Naive thymus-derived CD4-positive, alpha-beta T cell (primary cell): ENCODE measurements at regions not wholly inside any gene's neighbourhood (a gene's known extent, or its start where the extent isn't known, plus 50 kb on each side); places are given as distances from the start of the nearest gene placed in this dataset.

Source experiments
- ATAC-seq: fragments of 150-1000 bp; cut with Tn5 transposase; 2 replicates; pipeline ENCODE4 v1.10.0; 2021; ENCODE audit warnings: mild to moderate bottlenecking, moderate library complexity
- CTCF ChIA-PET: fragments of 350-600 bp; sonication (Branson Sonifier 250); formaldehyde crosslinking; loops from one replicate; lab custom pipeline; 2021; ENCODE audit warnings: antibody characterized with exemption; lab: Charles Lee
- POLR2A ChIA-PET: fragments of 350-600 bp; sonication (Branson Sonifier 250); formaldehyde crosslinking; loops from one replicate; lab custom pipeline; 2021; ENCODE audit warnings: antibody characterized with exemption, inconsistent platforms; lab: Charles Lee
- DNase-seq, 9 donors: peaks; one replicate each; pipeline versions ENCODE4 v3.0.0 to v3.0.0-alpha.2; 2020 to 2022; ENCODE audit warnings: mixed read lengths in 1 of 9
- H3K27ac ChIP-seq: one replicate; pipeline ENCODE4 v1.7.0; 2013; ENCODE audit warnings: mild to moderate bottlenecking, low read depth, low read length, moderate library complexity
- H3K27me3 ChIP-seq, 2 donors: one replicate each; pipeline ENCODE4 v1.7.0; 2013; ENCODE audit warnings: low read length in 2 of 2, mild to moderate bottlenecking in 2 of 2, moderate library complexity in 2 of 2; ENCODE audit not compliant: control insufficient read depth in 2 of 2, insufficient read depth in 2 of 2
- H3K36me3 ChIP-seq, 3 experiments: 1 replicate in 2 of 3; 2 replicates in 1 of 3; pipeline ENCODE4 v1.7.0; 2013; ENCODE audit warnings: low read length in 3 of 3, mild to moderate bottlenecking in 3 of 3, moderate library complexity in 1 of 3; ENCODE audit not compliant: insufficient read depth in 3 of 3, control insufficient read depth in 2 of 3
- H3K4me1 ChIP-seq, 2 donors: one replicate each; pipeline ENCODE4 v1.7.0; 2013; ENCODE audit warnings: low read length in 2 of 2, mild to moderate bottlenecking in 2 of 2, moderate library complexity in 1 of 2; ENCODE audit not compliant: control insufficient read depth in 2 of 2, insufficient read depth in 2 of 2
- H3K4me3 ChIP-seq: 2 replicates; pipeline ENCODE4 v1.7.0; 2013; ENCODE audit warnings: mild to moderate bottlenecking, low read length
- H3K9me3 ChIP-seq, 3 experiments: 1 replicate in 2 of 3; 2 replicates in 1 of 3; pipeline ENCODE4 v1.7.0; 2013; ENCODE audit warnings: low read length in 3 of 3; ENCODE audit not compliant: control insufficient read depth in 2 of 3
- H3K27ac Mint-ChIP-seq, 9 donors: one replicate each; pipeline ENCODE4 v1.8.0; 2020 to 2022; ENCODE audit warnings: mixed read lengths in 9 of 9, mild to moderate bottlenecking in 8 of 9, moderate library complexity in 5 of 9, inconsistent platforms in 2 of 9
- H3K27me3 Mint-ChIP-seq, 5 donors: one replicate each; pipeline ENCODE4 v1.8.0; 2021 to 2022; ENCODE audit warnings: mixed read lengths in 5 of 5, mild to moderate bottlenecking in 1 of 5
- H3K36me3 Mint-ChIP-seq, 5 donors: one replicate each; pipeline ENCODE4 v1.8.0; 2020 to 2022; ENCODE audit warnings: mixed read lengths in 5 of 5, mild to moderate bottlenecking in 3 of 5, inconsistent platforms in 1 of 5
- H3K4me1 Mint-ChIP-seq, 7 donors: one replicate each; pipeline ENCODE4 v1.8.0; 2020 to 2022; ENCODE audit warnings: mixed read lengths in 7 of 7, mild to moderate bottlenecking in 3 of 7, inconsistent platforms in 1 of 7
- H3K4me3 Mint-ChIP-seq, 10 donors: one replicate each; pipeline ENCODE4 v1.8.0; 2020 to 2022; ENCODE audit warnings: mild to moderate bottlenecking in 10 of 10, mixed read lengths in 10 of 10, moderate library complexity in 6 of 10, inconsistent platforms in 2 of 10
- H3K9me3 Mint-ChIP-seq, 11 donors: one replicate each; pipeline ENCODE4 v1.8.0; 2020 to 2022; ENCODE audit warnings: mixed read lengths in 11 of 11, mild to moderate bottlenecking in 4 of 11, inconsistent platforms in 1 of 11, moderate library complexity in 1 of 11
- intact Hi-C, 2 donors: fragments of 100-400 bp; cut with micrococcal nuclease; formaldehyde crosslinking; loops; one replicate each; pipeline ENCODE4 v1.15.1; 2023

- POLR2A ChIA-PET: no interaction called here
- H3K27ac ChIP-seq: no peak overlapping the region
Measured at GRCh38 chr12:93944911-93945310, 203.5 kb upstream of the PLXNC1 start.

GRCh38 chr12:93946542-93947150, 201.7 kb upstream of the PLXNC1 start:
- H3K4me3 Mint-ChIP-seq: no peak overlapping the region
- H3K4me3 ChIP-seq: no peak overlapping the region
- peaks cover 1 to 25% (median 7%) of the 10 kb centered on the region in 11 donors for H3K9me3 Mint-ChIP-seq
- no peaks in the 10 kb centered on the region for H3K9me3 ChIP-seq
- H3K36me3 ChIP-seq: no peaks in the 10 kb centered on the region
- POLR2A ChIA-PET: no interaction called here
- H3K4me1 Mint-ChIP-seq: peaks cover 0 to 3% (median 0%) of the 10 kb centered on the region in 7 donors
- ATAC-seq (no peak), DNase-seq (no peak)
- peaks cover 0 to 24% (median 11%) of the 10 kb centered on the region in 5 donors for H3K36me3 Mint-ChIP-seq
- no peaks in the 10 kb centered on the region for H3K4me1 ChIP-seq
- CTCF ChIA-PET: no interaction called here
- H3K27ac ChIP-seq: no peak overlapping the region
- no peak overlapping the region for H3K27ac Mint-ChIP-seq
- intact Hi-C loops: no loop called here
- H3K27me3 Mint-ChIP-seq: peaks cover 0 to 19% (median 0%) of the 10 kb centered on the region in 5 donors
- no peaks in the 10 kb centered on the region for H3K27me3 ChIP-seq

More at GRCh38 chr12:93944911-93945310, 203.5 kb upstream of the PLXNC1 start:
- Mint-ChIP-seq H3K27me3 (peaks cover 0 to 19% (median 0%) of the 10 kb centered on the region in 5 donors), H3K27ac (no peak overlapping the region), H3K9me3 (peaks cover 1 to 21% (median 7%) of the 10 kb centered on the region in 11 donors), H3K4me1 (peaks cover 0 to 2% (median 0%) of the 10 kb centered on the region in 7 donors), H3K36me3 (peaks cover 0 to 24% (median 11%) of the 10 kb centered on the region in 5 donors), H3K4me3 (no peak overlapping the region)
- Histone ChIP-seq H3K4me1 (no peaks in the 10 kb centered on the region), H3K27me3 (no peaks in the 10 kb centered on the region), H3K36me3 (no peaks in the 10 kb centered on the region), H3K9me3 (no peaks in the 10 kb centered on the region), H3K4me3 (no peak overlapping the region)
- intact Hi-C loops: no loop called here
- CTCF ChIA-PET: no interaction called here
- ATAC-seq (no peak), DNase-seq (no peak)

- no peak overlapping the region for H3K27ac ChIP-seq
- no peaks in the 10 kb centered on the region for H3K4me1 ChIP-seq
- Mint-ChIP-seq H3K27me3 (peaks cover 0 to 19% (median 0%) of the 10 kb centered on the region in 5 donors), H3K27ac (no peak overlapping the region), H3K4me3 (no peak overlapping the region), H3K36me3 (peaks cover 0 to 24% (median 11%) of the 10 kb centered on the region in 5 donors), H3K9me3 (peaks cover 1 to 25% (median 7%) of the 10 kb centered on the region in 11 donors), H3K4me1 (peaks cover 0 to 9% (median 5%) of the 10 kb centered on the region in 7 donors)
- no peak overlapping the region for H3K4me3 ChIP-seq
- intact Hi-C loops: no loop called here
- CTCF ChIA-PET: interaction anchor here (0.5 kb wide), 1 partner anchor 1588 kb away, joined by 3 read pairs; no protein-coding TSS in a partner anchor
- ATAC-seq (no peak), DNase-seq (no peak)
- H3K36me3 ChIP-seq: no peaks in the 10 kb centered on the region
- no peaks in the 10 kb centered on the region for H3K9me3 ChIP-seq
- no peaks in the 10 kb centered on the region for H3K27me3 ChIP-seq
- POLR2A ChIA-PET: no interaction called here
Measured at GRCh38 chr12:93947486-93947885, 200.9 kb upstream of the PLXNC1 start.

- intact Hi-C loops: no loop called here
- DNase-seq (no peak), ATAC-seq (no peak)
- ChIA-PET CTCF (no interaction called here), POLR2A (no interaction called here)
- Mint-ChIP-seq H3K4me1 (peaks cover 0 to 10% (median 6%) of the 10 kb centered on the region in 7 donors), H3K36me3 (peaks cover 7 to 23% (median 11%) of the 10 kb centered on the region in 5 donors), H3K27me3 (peaks cover 0 to 19% (median 0%) of the 10 kb centered on the region in 5 donors), H3K9me3 (peaks cover 1 to 28% (median 7%) of the 10 kb centered on the region in 11 donors), H3K27ac (no peak overlapping the region), H3K4me3 (no peak overlapping the region)
- Histone ChIP-seq H3K4me1 (no peaks in the 10 kb centered on the region), H3K27ac (no peak overlapping the region), H3K9me3 (no peaks in the 10 kb centered on the region), H3K36me3 (no peaks in the 10 kb centered on the region), H3K27me3 (no peaks in the 10 kb centered on the region), H3K4me3 (no peak overlapping the region)
Measured at GRCh38 chr12:93950311-93950710, 198.1 kb upstream of the PLXNC1 start.

GRCh38 chr12:93954166-93955112, 193.9 kb upstream of the PLXNC1 start:
- ATAC-seq (no peak), DNase-seq (no peak)
- H3K9me3 Mint-ChIP-seq: peaks cover 0 to 32% (median 9%) of the 10 kb centered on the region in 11 donors
- Histone ChIP-seq H3K36me3 (no peaks in the 10 kb centered on the region), H3K27ac (no peak overlapping the region), H3K27me3 (no peaks in the 10 kb centered on the region), H3K9me3 (no peaks in the 10 kb centered on the region), H3K4me1 (no peaks in the 10 kb centered on the region), H3K4me3 (no peak overlapping the region)
- H3K4me3 Mint-ChIP-seq: no peak overlapping the region
- POLR2A ChIA-PET: interaction anchor here (0.7 kb wide), 1 partner anchor 173 kb away, joined by 3 read pairs; no protein-coding TSS in a partner anchor
- peaks cover 0 to 10% (median 6%) of the 10 kb centered on the region in 7 donors for H3K4me1 Mint-ChIP-seq
- H3K27me3 Mint-ChIP-seq: no peaks in the 10 kb centered on the region
- CTCF ChIA-PET: no interaction called here
- H3K36me3 Mint-ChIP-seq: peaks cover 13 to 30% (median 15%) of the 10 kb centered on the region in 5 donors
- intact Hi-C loops: no loop called here
- H3K27ac Mint-ChIP-seq: peak overlapping the region in 1 of 9 donors; percentile 2

- H3K27me3 ChIP-seq: no peaks in the 10 kb centered on the region
- no peak for ATAC-seq
- no peaks in the 10 kb centered on the region for H3K36me3 ChIP-seq
Measured at GRCh38 chr12:93956551-93956950, 191.8 kb upstream of the PLXNC1 start.

More at GRCh38 chr12:93956551-93956950, 191.8 kb upstream of the PLXNC1 start:
- POLR2A ChIA-PET: no interaction called here
- H3K27ac ChIP-seq: no peak overlapping the region
- CTCF ChIA-PET: no interaction called here
- intact Hi-C loops: no loop called here
- H3K9me3 Mint-ChIP-seq: peaks cover 0 to 29% (median 5%) of the 10 kb centered on the region in 11 donors
- no peaks in the 10 kb centered on the region for H3K9me3 ChIP-seq
- H3K27ac Mint-ChIP-seq: no peak overlapping the region
- DNase-seq: no peak
- H3K27me3 Mint-ChIP-seq: no peaks in the 10 kb centered on the region
- H3K4me1 ChIP-seq: no peaks in the 10 kb centered on the region
- no peak overlapping the region for H3K4me3 Mint-ChIP-seq
- H3K36me3 Mint-ChIP-seq: peaks cover 8 to 28% (median 11%) of the 10 kb centered on the region in 5 donors
- no peak overlapping the region for H3K4me3 ChIP-seq
- peaks cover 0 to 8% (median 6%) of the 10 kb centered on the region in 7 donors for H3K4me1 Mint-ChIP-seq
